ENCODE measurements at regions not wholly inside any gene's neighbourhood (a gene's known extent, or its start where the extent isn't known, plus 50 kb on each side); places are given as distances from the start of the nearest gene placed in this dataset.

DNA sequence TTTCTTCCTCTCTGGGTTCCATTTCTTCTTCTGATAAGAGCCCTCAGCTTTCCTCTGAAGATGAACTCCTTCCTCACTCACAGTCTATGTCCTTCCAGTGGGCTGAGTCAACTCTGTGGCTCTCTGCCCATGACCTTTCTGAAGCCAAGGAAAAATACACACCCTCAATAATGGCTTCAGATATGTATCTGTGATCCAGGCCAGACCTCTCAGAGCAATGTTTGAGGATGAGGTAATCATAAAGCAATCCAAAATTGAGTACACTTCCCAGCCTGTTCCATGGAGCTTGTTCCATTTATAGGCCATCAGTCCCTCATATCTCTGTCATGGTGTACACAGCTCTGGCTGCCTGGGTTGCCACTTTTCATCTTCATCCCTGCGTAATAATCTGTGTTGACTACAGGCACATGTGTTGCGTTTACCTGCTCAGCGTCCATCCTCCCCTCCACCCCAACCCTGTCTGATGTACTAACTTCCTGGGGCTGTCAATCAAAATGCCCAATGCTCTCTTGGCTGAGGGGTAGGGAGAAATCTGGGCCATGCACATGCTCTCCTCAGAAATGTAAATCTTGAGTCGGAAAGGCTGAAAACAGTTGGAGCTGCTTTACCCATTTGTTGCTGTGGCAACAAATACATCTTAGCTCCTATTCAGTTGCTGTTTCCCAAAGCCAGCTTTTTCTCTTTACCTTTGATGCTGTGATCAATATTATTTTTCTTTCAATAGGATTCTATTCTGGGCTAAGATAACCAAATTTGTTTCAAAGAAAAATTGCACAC lies 377.8 kb upstream of the TMEM132C start:
- H3K23me2 ChIP-seq (ENCODE audit: low read depth, low read length) = no peaks in the 10 kb centered on the region
- H3K56ac ChIP-seq (replicated peaks; ENCODE audit: insufficient read length, low read depth, low read length) = no peak overlapping the region
- POLR2A ChIA-PET (ENCODE audit: partially characterized antibody) = no interaction called here
- no peaks in the 10 kb centered on the region for H3K27me3 ChIP-seq (replicated peaks in 1 of 4; ENCODE audit: control insufficient read depth in 3 of 4, extremely low read depth in 1 of 4, insufficient read depth in 3 of 4, low read length in 3 of 4)
- H2BK15ac ChIP-seq (ENCODE audit: low read length) = no peak overlapping the region
- H3K18ac ChIP-seq (ENCODE audit: extremely low read depth, low read length) = no peak overlapping the region
- H2BK20ac ChIP-seq (ENCODE audit: low read length) = no peak overlapping the region
- no peak overlapping the region for H2BK5ac ChIP-seq (ENCODE audit: low read depth, low read length)
- CTCF ChIA-PET (ENCODE audit: partially characterized antibody) = interaction anchor here (0.8 to 2.0 kb wide), 7 partner anchors 10 to 180 kb away, joined by 3 to 4 read pairs (median 3); no protein-coding TSS in a partner anchor
- H4K5ac ChIP-seq (ENCODE audit: insufficient read length, low read depth, low read length) = no peak overlapping the region
- no peaks in the 10 kb centered on the region for H3K79me1 ChIP-seq (ENCODE audit: low read depth, low read length)
- no peak overlapping the region for H3K14ac ChIP-seq (ENCODE audit: insufficient read length)
- H3K9me3 ChIP-seq (ENCODE audit: insufficient read depth in 2 of 2, low read depth in 1 of 2, low read length in 1 of 2) = no peaks in the 10 kb centered on the region
- DNase-seq (ENCODE audit: low read depth in 1 of 2, low spot score in 2 of 2) (no peak), FAIRE-seq (no peak)
- H3K27ac ChIP-seq (ENCODE audit: low read depth, low read length) = no peak overlapping the region
- H3K9ac ChIP-seq (replicated peaks in 1 of 4; ENCODE audit: extremely low read depth in 1 of 4, low read depth in 3 of 4, low read length in 3 of 4) = no peak overlapping the region
- no peak overlapping the region for H3K4me3 ChIP-seq (ENCODE audit: extremely low read depth in 1 of 4, insufficient read depth in 2 of 4, low read depth in 3 of 4, low read length in 4 of 4)
- H3K23ac ChIP-seq (ENCODE audit: insufficient read length) = no peak overlapping the region
- no peak overlapping the region for H2BK12ac ChIP-seq (ENCODE audit: low read depth, low read length)
- no peak overlapping the region for H2BK120ac ChIP-seq (replicated peaks; ENCODE audit: low read depth, low read length)
- no peak overlapping the region for H3K4ac ChIP-seq (replicated peaks; ENCODE audit: insufficient read length, low read depth, low read length)
- H3K4me1 ChIP-seq (replicated peaks in 1 of 4; ENCODE audit: control insufficient read depth in 3 of 4, insufficient read depth in 4 of 4, low read length in 3 of 4) = peaks cover 0 to 4% (median 2%) of the 10 kb centered on the region in 4 experiments; a peak in 2 of 7 replicates
- H4K20me1 ChIP-seq (replicated peaks in 1 of 2; ENCODE audit: control insufficient read depth in 1 of 2, insufficient read depth in 2 of 2, low read length in 2 of 2) = no peaks in the 10 kb centered on the region
- H3K36me3 ChIP-seq (ENCODE audit: control insufficient read depth in 2 of 4, insufficient read depth in 4 of 4, low read length in 3 of 4) = no peaks in the 10 kb centered on the region
- no peak overlapping the region for H2AK5ac ChIP-seq (ENCODE audit: low read depth, low read length)
- no peak overlapping the region for H3K4me2 ChIP-seq (ENCODE audit: insufficient read depth in 1 of 2, low read depth in 2 of 2, low read length in 2 of 2)
- no peak overlapping the region for H2AFZ ChIP-seq (ENCODE audit: low read length)
- H3K79me2 ChIP-seq (ENCODE audit: control insufficient read depth in 1 of 2, insufficient read depth in 2 of 2, low read length in 2 of 2) = no peaks in the 10 kb centered on the region
- no peak overlapping the region for H4K91ac ChIP-seq (replicated peaks; ENCODE audit: insufficient read length, low read length)
- WGBS, 2 experiments (ENCODE audit: extremely low coverage in 1 of 2, insufficient coverage in 1 of 2, insufficient read length in 1 of 2, insufficient replicate concordance in 2 of 2, low coverage in 1 of 2, low lambda C conversion rate in 2 of 2, missing lambda C conversion rate in 1 of 2) = 89% methylated on average over 4 of the region's 4 CpGs; no CpG with 5 or more reads in 1 of the 2 experiments
- no peak overlapping the region for H4K8ac ChIP-seq (ENCODE audit: extremely low read depth, insufficient read depth, low read length)
- no peak for TF ChIP-seq TCF12 (IDR thresholded peaks at IDR 0.05; ENCODE audit: low read depth, low read length)
- no peak for TF ChIP-seq SP2 (IDR thresholded peaks at IDR 0.05; ENCODE audit: low read length)
- no peak for TF ChIP-seq EZH2 (IDR thresholded peaks at IDR 0.05; ENCODE audit: low read depth, low read length, severe bottlenecking)
- no peak for TF ChIP-seq CHD2 (IDR thresholded peaks at IDR 0.05; ENCODE audit: low read length)
- no peak for TF ChIP-seq SRF (IDR thresholded peaks at IDR 0.05; ENCODE audit: low read depth, low read length)
- TF ChIP-seq CREB1 (IDR thresholded peaks at IDR 0.05) = no peak
- no peak for TF ChIP-seq CTBP2 (IDR thresholded peaks at IDR 0.05; ENCODE audit: borderline replicate concordance, insufficient read depth, insufficient read length, low read length)
- no peak for TF ChIP-seq ASH2L (IDR thresholded peaks at IDR 0.05; ENCODE audit: low read length)
- TF ChIP-seq ATF2 (IDR thresholded peaks at IDR 0.05; ENCODE audit: low read length) = no peak
- TF ChIP-seq KDM5A (IDR thresholded peaks at IDR 0.05; ENCODE audit: low read length) = no peak
- no peak for TF ChIP-seq SAP30 (IDR thresholded peaks at IDR 0.05; ENCODE audit: insufficient read depth, insufficient replicate concordance, low read length)
- no peak for TF ChIP-seq EP300 (IDR thresholded peaks at IDR 0.05; ENCODE audit: borderline replicate concordance in 1 of 2, low read depth in 2 of 2, low read length in 2 of 2)
